GM18907 (cell line): ENCODE measurements at regions not wholly inside any gene's neighbourhood (a gene's known extent, or its start where the extent isn't known, plus 50 kb on each side); places are given as distances from the start of the nearest gene placed in this dataset.
"Not testable (repeated sequence)": the region's sequence is repeated elsewhere in the genome, so short reads cannot be mapped to it uniquely, and the experiment has no call there.

Experiments
- ATAC-seq: cut with Tn5 transposase; IDR thresholded peaks from one replicate; pipeline ENCODE4 v1.9.1; 2021; ENCODE audit warnings: mild to moderate bottlenecking, moderate library complexity; ENCODE audit not compliant: unreplicated experiment

DNA sequence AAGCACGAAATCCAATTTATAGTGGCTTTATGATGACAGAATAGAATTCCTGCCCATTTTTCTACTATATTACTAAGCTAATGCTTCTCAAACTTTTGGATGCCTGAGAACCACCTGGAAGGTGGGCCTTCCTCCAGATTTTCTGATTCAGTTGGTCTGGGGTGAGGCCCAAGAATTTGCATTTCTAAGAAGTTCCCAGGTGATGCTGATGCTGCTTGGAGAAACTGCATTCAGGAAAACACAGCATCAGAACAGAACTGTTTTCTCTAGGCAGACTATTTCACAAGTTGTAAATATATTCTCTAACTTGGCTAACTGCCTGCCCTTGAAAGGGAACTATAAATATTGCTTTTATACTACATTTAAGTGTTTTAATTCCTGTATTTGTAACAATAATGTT is 644.9 kb upstream of the DPPA4 start:
- ATAC-seq = no peak

DNA sequence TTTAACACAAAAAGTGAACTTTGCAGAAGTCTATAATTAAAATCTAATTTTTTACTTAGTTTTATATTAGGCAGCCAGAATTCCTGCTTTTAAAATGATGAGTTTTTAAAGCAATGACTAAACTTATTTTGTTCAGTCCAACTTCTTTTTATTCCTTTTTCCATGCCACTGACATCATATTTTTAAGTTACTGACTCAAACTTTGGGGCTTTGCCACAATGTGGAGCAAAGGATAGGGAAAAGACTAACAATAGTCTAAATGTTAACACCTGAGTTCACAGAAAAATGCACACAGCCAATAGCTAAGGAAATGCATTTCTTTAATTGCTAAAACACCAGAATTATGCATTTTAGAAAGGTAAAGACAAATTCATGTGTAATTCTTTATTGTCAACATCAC is 647.6 kb upstream of the DPPA4 start:
- ATAC-seq = no peak

DNA sequence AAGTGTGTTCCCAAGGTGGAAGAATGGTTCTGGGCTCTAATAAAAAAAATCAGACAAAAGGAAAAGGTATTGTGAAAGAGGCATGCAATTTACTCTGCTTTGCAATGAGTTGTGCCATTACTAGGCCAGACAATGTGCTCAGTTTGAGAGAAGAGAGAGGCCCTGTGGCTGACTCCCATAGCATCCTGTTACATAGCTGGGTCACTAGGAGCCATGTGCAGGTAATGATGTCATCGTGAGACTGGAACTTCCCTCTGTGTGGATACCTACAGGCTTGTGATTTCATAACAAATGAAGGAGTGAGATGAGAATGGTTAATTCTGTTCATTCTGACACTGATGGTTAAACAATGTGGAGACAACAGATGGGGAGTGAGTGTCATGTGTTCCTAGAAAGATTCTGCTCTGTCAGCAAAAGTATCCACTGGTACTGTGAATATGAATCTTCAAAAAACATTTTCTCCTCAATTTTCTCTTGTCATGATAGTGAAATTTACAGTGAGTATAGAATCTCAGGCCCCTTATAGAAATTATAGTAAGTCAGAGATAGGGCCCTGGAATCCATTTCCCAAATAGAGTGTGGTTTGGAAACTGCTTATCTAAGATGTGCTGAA is 648.7 kb upstream of the DPPA4 start:
- ATAC-seq = no peak

DNA sequence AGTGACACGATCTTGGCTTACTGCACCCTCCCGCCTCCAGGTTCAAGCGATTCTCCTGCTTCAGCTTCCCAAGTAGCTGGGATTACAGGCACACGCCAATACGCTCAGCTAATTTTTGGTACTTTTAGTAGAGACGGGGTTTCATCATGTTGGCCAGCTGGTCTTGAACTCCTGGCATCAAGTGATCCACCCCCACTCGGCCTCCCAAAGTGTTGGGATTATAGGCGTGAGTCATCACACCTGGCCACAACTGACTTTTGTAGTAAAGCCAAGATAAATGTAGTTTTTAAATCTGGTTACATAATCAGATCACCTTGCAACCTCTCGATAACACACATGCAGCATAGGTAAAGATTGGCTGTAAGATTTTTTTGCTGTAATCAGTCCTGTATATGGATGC is 657.5 kb upstream of the DPPA4 start:
- no peak for ATAC-seq

DNA sequence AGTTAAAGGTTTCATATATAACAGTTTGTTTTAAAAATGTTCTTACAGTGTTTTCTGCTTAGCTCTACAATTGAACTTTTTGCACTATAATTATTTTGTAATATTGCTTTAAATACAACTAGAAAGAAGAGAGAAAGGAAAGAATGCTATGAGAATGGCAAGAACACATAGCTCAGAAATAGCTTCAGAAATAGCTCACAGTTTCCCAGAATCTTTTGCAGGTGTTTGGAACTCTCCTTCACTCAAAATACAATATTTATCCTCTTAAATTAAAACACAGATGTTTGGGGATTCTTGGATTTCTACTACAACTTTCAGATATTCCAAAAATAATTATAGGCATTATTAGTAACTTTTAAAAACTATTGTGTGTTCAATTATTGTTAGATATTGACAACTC is 658.0 kb upstream of the DPPA4 start:
- no peak for ATAC-seq

DNA sequence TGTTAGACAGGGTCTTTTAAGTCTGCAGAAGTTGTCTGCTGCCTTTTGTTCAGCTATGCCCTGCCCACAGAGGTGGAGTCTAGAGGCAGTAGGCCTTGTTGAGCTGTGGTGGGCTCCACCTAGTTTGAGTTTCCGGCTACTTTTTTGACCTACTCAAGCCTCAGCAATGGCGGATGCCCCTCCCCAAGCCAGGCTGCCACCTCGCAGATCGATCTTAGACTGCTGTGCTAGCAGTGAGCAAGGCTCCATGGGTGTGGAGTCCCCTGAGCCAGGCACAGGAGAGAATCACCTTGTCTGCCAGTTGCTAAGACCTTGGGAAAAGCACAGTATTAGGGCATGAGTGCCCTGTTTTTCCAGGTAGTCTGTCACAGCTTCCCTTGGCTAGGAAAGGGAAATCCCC is 664.6 kb upstream of the DPPA4 start:
- not testable (repeated sequence) for ATAC-seq

DNA sequence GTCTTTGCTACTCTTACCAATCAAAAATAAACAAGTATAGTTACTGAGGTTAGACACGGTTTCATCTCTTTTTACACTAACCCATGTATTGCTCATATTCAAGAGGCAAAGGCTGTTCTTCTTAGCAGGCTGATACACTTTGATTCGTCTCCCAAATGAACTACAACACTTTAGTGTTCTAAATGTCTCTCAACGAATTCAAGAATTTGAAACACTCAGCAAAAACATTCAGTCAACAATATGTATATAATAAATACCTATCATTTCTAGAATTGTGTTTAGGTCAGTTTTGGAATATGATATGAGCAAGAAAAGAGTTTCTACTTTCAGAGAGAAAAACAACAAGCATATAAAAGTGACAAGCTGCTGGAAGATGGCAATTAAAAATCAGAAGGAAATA is 669.6 kb upstream of the DPPA4 start:
- ATAC-seq = no peak

DNA sequence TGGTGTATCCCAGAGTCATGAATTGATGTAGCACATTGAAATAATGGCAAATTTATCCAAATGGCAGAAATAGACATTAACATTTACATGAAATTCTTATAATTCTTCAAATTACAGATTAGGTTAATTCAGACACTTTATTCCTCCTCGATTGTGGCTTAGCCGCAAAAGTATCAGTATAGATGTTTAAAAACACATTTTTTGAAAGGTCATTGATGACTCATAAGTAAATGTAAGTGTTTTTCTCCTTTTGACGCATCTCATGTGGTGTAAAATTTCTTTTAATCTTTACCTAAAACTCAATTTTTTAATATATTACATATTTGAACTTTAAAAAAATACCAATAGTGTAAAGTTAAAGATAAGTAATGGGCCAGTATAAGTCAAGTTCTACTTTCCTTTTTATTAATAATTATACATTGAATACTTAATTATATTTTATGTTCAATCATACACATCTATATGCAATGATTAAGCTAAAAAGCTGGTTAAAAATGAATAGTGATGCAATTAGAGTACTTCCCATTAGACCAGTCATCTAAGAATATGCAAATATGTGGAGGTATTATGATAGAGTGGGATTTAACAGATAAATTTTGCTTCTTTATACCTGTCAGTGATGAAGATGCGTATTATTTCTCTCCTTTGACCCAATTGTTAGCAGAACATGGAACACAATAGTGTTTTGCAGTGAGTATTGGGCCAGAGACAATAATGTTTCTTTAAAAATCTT is 678.1 kb upstream of the DPPA4 start:
- ATAC-seq = no peak

DNA sequence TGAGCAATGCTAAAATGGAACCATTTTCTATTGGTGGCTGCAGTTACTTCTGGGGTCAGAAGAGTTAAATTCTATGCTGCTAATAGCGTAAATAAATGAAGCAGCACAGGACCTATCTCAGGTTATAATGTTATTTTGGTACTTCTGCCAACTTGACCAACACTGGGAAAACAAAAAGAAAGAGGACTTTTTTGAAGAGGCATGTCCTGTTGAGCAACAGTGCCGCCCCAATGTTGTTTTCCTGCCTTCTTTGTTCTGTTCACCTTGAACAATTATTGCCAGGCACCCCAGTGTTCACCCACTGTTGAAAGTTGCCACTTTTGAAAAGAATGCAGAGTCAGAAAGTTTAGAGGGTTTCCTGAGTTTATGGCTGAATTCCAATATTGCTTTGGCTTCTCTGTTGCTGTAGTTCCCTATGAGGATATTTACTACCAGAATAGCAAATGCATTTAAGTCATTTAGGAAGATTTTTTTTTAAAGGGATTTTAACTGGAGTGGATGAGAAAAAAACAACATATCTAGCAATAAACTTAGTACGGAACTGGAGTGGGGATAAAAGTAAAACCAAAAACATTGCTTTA is 679.0 kb upstream of the DPPA4 start:
- no peak for ATAC-seq

DNA sequence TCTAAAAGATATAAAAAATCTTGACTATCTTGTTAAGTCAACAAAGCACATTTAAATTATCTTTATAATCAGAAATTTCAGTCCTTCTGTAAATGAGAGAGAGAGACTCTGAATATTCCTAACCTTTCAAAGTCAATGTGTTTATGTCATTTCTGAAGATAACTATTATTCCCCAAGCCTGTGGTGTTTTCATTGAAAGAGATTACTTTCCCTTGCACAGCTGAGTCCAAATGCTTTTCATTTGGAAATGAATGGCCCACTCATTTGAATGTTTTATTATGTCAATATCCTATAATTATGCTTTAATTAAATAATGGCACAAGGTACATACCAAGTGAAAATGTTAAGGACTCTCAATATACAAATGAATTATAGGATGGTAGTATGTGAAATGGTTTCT is 680.0 kb upstream of the DPPA4 start:
- no peak for ATAC-seq

DNA sequence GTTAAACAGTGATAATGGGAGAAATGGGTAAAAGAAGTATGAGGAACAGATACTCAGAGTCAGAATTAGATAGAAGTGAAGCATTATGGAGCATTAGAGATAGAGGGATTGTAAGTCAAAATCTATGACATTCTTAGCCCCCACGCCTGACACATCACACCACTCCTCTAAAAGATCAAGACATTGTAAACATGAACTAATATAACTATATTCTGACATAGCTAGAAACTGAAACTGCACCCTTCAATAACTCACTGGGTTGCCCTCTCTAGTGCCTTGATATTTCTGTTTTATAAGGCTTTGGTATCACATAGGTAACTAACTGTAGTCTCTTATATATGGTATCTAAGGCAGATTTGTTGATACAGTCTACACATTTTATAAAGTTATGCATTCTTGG is 684.3 kb upstream of the DPPA4 start:
- no peak for ATAC-seq

DNA sequence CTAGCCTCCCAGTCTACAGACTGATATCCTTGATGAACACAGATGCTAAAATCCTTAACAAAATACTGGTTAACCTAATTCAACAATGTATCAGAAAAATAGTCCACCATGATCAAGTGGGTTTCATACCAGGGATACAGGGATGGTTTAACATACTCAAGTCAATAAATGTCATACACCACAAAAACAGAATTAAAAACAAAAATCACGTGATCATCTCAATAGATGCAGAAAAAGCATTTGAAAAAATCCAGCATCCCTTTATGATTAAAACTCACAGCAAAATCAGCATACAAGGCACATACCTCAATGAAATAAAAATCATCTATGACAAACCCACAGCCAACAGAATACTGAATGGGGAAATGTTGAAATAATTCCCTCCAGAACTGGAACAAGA is 685.7 kb upstream of the DPPA4 start:
- not testable (repeated sequence) for ATAC-seq

DNA sequence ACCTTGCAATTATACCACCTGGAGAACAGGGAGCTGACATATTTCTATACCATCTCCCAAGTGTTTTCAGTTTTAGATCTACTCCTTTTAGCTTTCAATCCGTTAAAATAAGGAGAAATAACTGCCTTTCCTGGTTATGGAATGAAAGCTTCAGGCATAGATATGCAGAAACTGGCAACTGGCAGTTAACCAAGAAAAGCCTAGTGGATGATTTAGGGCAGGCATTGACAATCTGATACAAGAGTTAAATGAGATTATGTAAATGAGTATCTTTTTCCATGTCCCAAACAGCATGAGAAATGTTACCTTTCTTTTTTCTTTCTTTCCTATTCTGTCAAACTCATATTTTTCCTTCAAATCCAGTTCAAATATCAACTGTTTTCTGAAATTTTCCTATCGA is 689.1 kb upstream of the DPPA4 start:
- no peak for ATAC-seq

DNA sequence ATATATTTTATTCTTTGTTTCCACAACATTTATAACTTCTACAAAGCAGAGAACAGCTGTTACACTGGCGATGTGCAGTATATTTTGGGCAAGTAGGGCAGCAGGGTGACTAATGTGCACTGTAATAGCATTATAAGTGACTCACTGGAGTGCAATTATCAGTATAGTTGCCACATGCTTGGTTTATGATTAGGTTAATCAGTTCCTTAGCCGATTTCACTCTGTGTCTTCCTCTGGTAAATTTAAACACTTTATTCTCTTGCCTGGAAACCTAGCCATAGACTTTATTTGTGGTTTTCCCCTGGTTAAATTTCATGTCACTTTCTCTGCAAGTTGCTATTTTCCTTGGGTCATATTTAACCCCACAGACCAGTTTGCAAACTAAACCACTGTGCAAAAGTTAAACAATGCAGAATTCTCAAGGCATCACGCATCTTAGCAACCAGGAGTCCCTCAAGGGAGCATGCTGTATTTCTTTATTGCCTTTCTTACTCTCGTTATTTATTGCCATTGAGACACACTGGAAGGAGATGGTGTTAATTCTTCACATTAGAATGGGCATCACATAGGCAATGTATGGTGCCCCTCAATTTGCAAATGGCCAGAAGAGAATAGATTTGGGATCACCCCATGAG is 690.2 kb upstream of the DPPA4 start:
- ATAC-seq = no peak

DNA sequence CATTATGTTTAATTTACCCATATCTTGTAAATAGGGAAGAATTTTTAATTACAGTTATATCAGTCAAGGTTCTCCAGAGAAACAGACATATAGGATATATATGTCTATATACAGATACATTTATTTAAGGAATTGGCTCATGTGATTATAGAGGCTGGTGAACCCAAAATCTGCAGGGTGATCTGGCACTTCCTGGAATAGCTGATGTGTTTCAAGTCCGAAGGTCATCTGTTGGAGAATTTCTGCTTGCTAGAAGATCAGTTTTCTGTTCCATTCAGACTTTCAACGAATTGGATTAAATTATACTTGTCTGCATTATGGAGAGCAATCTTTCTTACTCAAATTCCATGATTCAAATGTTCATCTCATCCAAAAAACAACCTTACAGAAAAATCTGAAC is 694.6 kb upstream of the DPPA4 start:
- no peak for ATAC-seq

DNA sequence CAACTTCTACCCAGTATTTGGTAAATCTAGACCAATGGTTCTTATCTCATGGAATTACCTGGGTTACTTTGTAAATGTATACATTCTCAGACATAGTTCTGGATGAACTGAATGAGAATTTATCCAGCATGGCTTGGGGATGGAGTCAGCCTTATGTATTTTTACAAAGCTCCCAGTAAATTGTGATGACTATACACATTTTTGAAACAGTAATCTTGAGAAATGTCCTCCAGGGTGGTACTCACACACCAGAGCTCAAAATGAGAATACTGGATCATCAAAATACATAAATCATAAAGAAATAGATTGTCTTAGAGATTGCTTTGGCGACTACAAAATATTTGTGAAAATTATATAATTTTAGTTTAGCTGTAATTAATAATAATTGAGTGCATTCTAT is 722.1 kb upstream of the DPPA4 start:
- no peak for ATAC-seq

DNA sequence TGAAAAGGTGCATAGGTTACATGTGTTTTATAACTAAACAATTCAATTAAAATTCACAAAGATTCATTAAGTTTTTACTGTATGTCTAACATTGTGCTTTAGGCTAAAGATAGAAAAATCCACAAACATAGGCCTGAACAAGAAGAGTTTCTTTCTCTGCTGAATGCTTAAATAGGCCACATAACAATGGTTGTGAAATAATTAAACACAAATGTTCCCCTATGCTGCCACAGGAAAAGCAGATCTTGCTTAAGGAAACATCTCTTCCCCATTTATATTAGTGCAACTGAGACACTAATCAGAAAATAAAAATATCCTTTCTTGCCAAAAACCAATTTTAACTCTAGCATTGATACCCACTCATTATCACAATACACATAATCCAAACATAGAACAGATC is 725.4 kb upstream of the DPPA4 start:
- ATAC-seq = no peak

DNA sequence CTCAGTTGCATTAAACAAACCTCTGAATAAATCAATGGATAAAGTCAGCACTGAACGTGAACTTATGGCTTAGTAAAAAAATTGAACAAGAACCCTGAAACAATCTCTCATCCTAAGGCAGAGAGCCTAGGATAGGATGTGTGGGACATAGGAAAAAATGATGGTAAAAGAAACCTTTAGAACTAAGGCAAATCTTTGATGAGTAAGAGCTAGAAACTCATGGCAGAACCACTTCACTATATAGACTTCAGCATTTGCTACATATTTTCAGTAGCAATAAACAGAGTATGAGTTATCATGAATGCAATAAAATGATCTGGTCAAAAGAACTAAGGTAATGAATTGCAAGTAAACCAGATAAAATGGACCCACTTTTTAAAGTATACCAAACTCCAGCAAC is 725.8 kb upstream of the DPPA4 start:
- ATAC-seq = no peak

DNA sequence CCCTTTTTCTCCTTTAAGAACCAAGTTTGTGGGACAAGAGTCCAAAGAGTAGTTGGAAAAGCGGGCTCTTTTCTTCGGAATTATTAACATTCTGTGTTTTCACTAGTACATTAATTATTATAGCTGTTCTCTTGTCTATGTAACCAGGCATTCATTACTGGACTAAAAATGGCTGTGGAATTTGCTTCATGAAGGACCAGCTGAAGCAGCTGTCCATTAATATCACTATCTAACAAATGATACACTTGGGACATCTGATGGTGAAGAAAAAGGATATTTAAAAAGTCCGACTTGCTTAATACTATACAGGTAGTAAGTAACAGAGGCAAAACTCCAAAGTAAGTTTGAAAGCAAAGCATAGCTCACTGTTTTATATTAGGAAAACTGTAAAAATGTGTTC is 728.9 kb upstream of the DPPA4 start:
- no peak for ATAC-seq

DNA sequence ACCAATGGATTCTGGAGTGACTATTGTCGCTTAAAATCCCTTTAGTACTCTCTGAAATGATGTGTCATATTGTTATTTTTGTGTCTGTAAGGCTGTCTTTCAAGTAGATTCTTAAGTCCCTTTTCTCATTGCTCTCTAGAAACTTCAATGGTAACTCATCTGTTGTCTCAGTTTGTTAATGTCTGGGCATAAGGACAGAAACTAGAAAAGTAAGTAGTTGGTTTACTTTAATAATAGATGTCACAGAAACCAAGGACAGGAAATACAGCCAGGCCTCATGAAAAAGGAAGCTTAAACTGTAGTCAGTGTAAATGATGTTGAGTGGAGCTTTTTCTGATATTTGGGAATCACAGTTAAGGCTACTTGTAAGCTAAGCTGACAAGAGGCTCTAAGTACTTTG is 730.2 kb upstream of the DPPA4 start:
- no peak for ATAC-seq

DNA sequence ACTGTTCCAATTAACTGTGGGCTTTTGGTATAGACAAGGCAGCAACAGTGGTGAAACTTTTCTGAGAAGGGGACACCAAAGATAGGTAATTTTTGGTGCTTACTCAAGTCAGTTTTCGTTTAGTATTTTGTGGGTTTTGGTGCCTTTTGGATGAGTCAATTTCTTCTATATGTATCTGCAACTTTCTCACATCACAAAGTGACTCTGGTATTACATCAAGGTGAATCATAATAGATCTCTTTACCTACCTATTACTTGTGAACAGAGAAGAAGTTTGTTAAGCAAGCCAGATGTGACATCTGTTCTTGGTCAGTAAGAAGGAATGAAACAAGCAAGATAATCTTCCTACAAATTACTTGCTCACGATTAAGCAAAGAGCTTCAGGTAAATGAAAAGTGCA is 732.4 kb upstream of the DPPA4 start:
- no peak for ATAC-seq
